ENCODE measurements at regions not wholly inside any gene's neighbourhood (a gene's known extent, or its start where the extent isn't known, plus 50 kb on each side); places are given as distances from the start of the nearest gene placed in this dataset.

- no peak for DNase-seq (ENCODE audit: low read depth)
Measured at GRCh38 chr7:45455662-45456061, 118.5 kb upstream of the ADCY1 start.

GRCh38 chr7:45456105-45456504, 118.1 kb upstream of the ADCY1 start:
- DNase-seq (ENCODE audit: low read depth): no peak

- DNase-seq (ENCODE audit: low read depth): no peak
Measured at GRCh38 chr7:45456747-45457524, 117.2 kb upstream of the ADCY1 start.

GRCh38 chr7:45457591-45457990, 116.6 kb upstream of the ADCY1 start:
- no peak for DNase-seq (ENCODE audit: low read depth)

- no peak for DNase-seq (ENCODE audit: low read depth)
Measured at GRCh38 chr7:45459476-45459875, 114.7 kb upstream of the ADCY1 start.

GRCh38 chr7:45460379-45460778, 113.8 kb upstream of the ADCY1 start:
- no peak for DNase-seq (ENCODE audit: low read depth)

GRCh38 chr7:45461026-45461425, 113.1 kb upstream of the ADCY1 start:
- no peak for DNase-seq (ENCODE audit: low read depth)

- DNase-seq (ENCODE audit: low read depth): no peak
Measured at GRCh38 chr7:45469103-45469502, 105.1 kb upstream of the ADCY1 start.

GRCh38 chr7:45470031-45470430, 104.1 kb upstream of the ADCY1 start:
- DNase-seq (ENCODE audit: low read depth): no peak

- DNase-seq (ENCODE audit: low read depth): no peak
Measured at GRCh38 chr7:45479781-45480180, 94.4 kb upstream of the ADCY1 start.

GRCh38 chr7:45482451-45482850, 91.7 kb upstream of the ADCY1 start:
- no peak for DNase-seq (ENCODE audit: low read depth)

GRCh38 chr7:45484094-45484493, 90.1 kb upstream of the ADCY1 start:
- no peak for DNase-seq (ENCODE audit: low read depth)

- DNase-seq (ENCODE audit: low read depth): no peak
Measured at GRCh38 chr7:45486575-45486974, 87.6 kb upstream of the ADCY1 start.

GRCh38 chr7:45494885-45495284, 79.3 kb upstream of the ADCY1 start:
- no peak for DNase-seq (ENCODE audit: low read depth)

GRCh38 chr7:45495618-45496017, 78.5 kb upstream of the ADCY1 start:
- no peak for DNase-seq (ENCODE audit: low read depth)

GRCh38 chr7:45500257-45500656, 73.9 kb upstream of the ADCY1 start:
- DNase-seq (ENCODE audit: low read depth): no peak

GRCh38 chr7:45501791-45502190, 72.4 kb upstream of the ADCY1 start:
- DNase-seq (ENCODE audit: low read depth): no peak

- DNase-seq (ENCODE audit: low read depth): no peak
Measured at GRCh38 chr7:45506059-45506458, 68.1 kb upstream of the ADCY1 start.

- DNase-seq (ENCODE audit: low read depth): no peak
Measured at GRCh38 chr7:45509222-45509621, 64.9 kb upstream of the ADCY1 start.

- no peak for DNase-seq (ENCODE audit: low read depth)
Measured at GRCh38 chr7:45511721-45512597, 62.2 kb upstream of the ADCY1 start.

GRCh38 chr7:45514944-45515343, 59.2 kb upstream of the ADCY1 start:
- DNase-seq (ENCODE audit: low read depth): no peak

GRCh38 chr7:45515346-45515745, 58.8 kb upstream of the ADCY1 start:
- DNase-seq (ENCODE audit: low read depth): no peak
